ENCODE measurements at regions not wholly inside any gene's neighbourhood (a gene's known extent, or its start where the extent isn't known, plus 50 kb on each side); places are given as distances from the start of the nearest gene placed in this dataset.

- no peak for DNase-seq (ENCODE audit: low spot score)
- 91% methylated on average over 3 of the region's 3 CpGs for WGBS
- intact Hi-C loops (cut with DNase I) = no loop called here
- H3K36me3 ChIP-seq = no peaks in the 10 kb centered on the region
- H3K4me1 ChIP-seq (replicated peaks) = no peaks in the 10 kb centered on the region
- no peak overlapping the region for H3K4me3 ChIP-seq
- no peaks in the 10 kb centered on the region for H3K27me3 ChIP-seq (replicated peaks; ENCODE audit: insufficient read depth)
- no peak overlapping the region for H3K27ac ChIP-seq
- no peak for TF ChIP-seq POLR2A (IDR thresholded peaks at IDR 0.05)
- no peak for TF ChIP-seq POLR2AphosphoS5 (IDR thresholded peaks at IDR 0.05)
- TF ChIP-seq CTCF (IDR thresholded peaks at IDR 0.05) = no peak
- no peaks in the 10 kb centered on the region for H3K9me3 ChIP-seq
These were observed 173.9 kb upstream of the ZNF462 start for GRCh38 chr9:106689089-106689488.

GRCh38 chr9:106691627-106692026 lies 171.3 kb upstream of the ZNF462 start:
- TF ChIP-seq POLR2A (IDR thresholded peaks at IDR 0.05) (no peak), POLR2AphosphoS5 (IDR thresholded peaks at IDR 0.05) (no peak), CTCF (IDR thresholded peaks at IDR 0.05) (no peak)
- WGBS = 71% methylated on average over 6 of the region's 6 CpGs
- Histone ChIP-seq H3K27me3 (replicated peaks; ENCODE audit: insufficient read depth) (no peaks in the 10 kb centered on the region), H3K4me3 (no peak overlapping the region), H3K36me3 (no peaks in the 10 kb centered on the region), H3K27ac (no peak overlapping the region), H3K4me1 (replicated peaks) (no peaks in the 10 kb centered on the region), H3K9me3 (no peaks in the 10 kb centered on the region)
- DNase-seq (ENCODE audit: low spot score) = no peak
- intact Hi-C loops (cut with DNase I) = no loop called here

- Histone ChIP-seq H3K27me3 (replicated peaks; ENCODE audit: insufficient read depth) (no peaks in the 10 kb centered on the region), H3K27ac (no peak overlapping the region), H3K4me3 (no peak overlapping the region), H3K36me3 (no peaks in the 10 kb centered on the region), H3K9me3 (no peaks in the 10 kb centered on the region), H3K4me1 (replicated peaks) (no peaks in the 10 kb centered on the region)
- WGBS = 49% methylated on average over 5 of the region's 5 CpGs
- TF ChIP-seq CTCF (IDR thresholded peaks at IDR 0.05) = no peak
- no peak for TF ChIP-seq POLR2A (IDR thresholded peaks at IDR 0.05)
- no peak for TF ChIP-seq POLR2AphosphoS5 (IDR thresholded peaks at IDR 0.05)
- intact Hi-C loops (cut with DNase I) = no loop called here
- no peak for DNase-seq (ENCODE audit: low spot score)
These were observed 169.4 kb upstream of the ZNF462 start for GRCh38 chr9:106693558-106693957.

- H3K4me3 ChIP-seq = no peak overlapping the region
- no peak overlapping the region for H3K27ac ChIP-seq
- 62% methylated on average over 4 of the region's 4 CpGs for WGBS
- H3K4me1 ChIP-seq (replicated peaks) = no peaks in the 10 kb centered on the region
- intact Hi-C loops (cut with DNase I) = no loop called here
- H3K9me3 ChIP-seq = no peaks in the 10 kb centered on the region
- no peak for DNase-seq (ENCODE audit: low spot score)
- no peaks in the 10 kb centered on the region for H3K36me3 ChIP-seq
- TF ChIP-seq POLR2AphosphoS5 (IDR thresholded peaks at IDR 0.05) (no peak), CTCF (IDR thresholded peaks at IDR 0.05) (no peak), POLR2A (IDR thresholded peaks at IDR 0.05) (no peak)
- no peaks in the 10 kb centered on the region for H3K27me3 ChIP-seq (replicated peaks; ENCODE audit: insufficient read depth)
These were observed 166.2 kb upstream of the ZNF462 start for GRCh38 chr9:106696804-106697203.

- H3K9me3 ChIP-seq = no peaks in the 10 kb centered on the region
- H3K27me3 ChIP-seq (replicated peaks; ENCODE audit: insufficient read depth) = no peaks in the 10 kb centered on the region
- no peak overlapping the region for H3K27ac ChIP-seq
- WGBS = 23% methylated on average over 8 of the region's 8 CpGs
- no peak for TF ChIP-seq CTCF (IDR thresholded peaks at IDR 0.05)
- TF ChIP-seq POLR2AphosphoS5 (IDR thresholded peaks at IDR 0.05) = no peak
- TF ChIP-seq POLR2A (IDR thresholded peaks at IDR 0.05) = no peak
- no peak for DNase-seq (ENCODE audit: low spot score)
- no peaks in the 10 kb centered on the region for H3K36me3 ChIP-seq
- no peaks in the 10 kb centered on the region for H3K4me1 ChIP-seq (replicated peaks)
- no peak overlapping the region for H3K4me3 ChIP-seq
- intact Hi-C loops (cut with DNase I) = no loop called here
These were observed 165.6 kb upstream of the ZNF462 start for GRCh38 chr9:106697390-106697749.
